Upper lobe of left lung (tissue), 6 donors: ENCODE measurements at regions not wholly inside any gene's neighbourhood (a gene's known extent, or its start where the extent isn't known, plus 50 kb on each side); places are given as distances from the start of the nearest gene placed in this dataset.
A peak's percentile ranks its signal among the peaks of the same experiment; 100 is the strongest.
"Not testable (repeated sequence)": the region's sequence is repeated elsewhere in the genome, so short reads cannot be mapped to it uniquely, and the experiment has no call there.

ENCODE experiments used
- ATAC-seq, 2 donors: fragments of 200-7000 bp; cut with Tn5 transposase; one replicate each; pipeline ENCODE4 v1.9.1; 2022; ENCODE audit warnings: mild to moderate bottlenecking in 2 of 2, moderate library complexity in 2 of 2; ENCODE audit not compliant: low FRiP score in 2 of 2
- DNase-seq, 2 donors: peaks; one replicate each; pipeline ENCODE4 v3.0.0-alpha.2; 2019 to 2020
- H3K27ac ChIP-seq, 4 donors: fragments of 200-600 bp; sonication (generic); one replicate each; pipeline ENCODE4 v1.5.1; 2016 to 2019
- H3K27me3 ChIP-seq, 4 donors: fragments of 200-600 bp; sonication (generic); one replicate each; pipeline ENCODE4 v1.5.1; 2017 to 2019
- H3K36me3 ChIP-seq, 4 donors: fragments of 200-600 bp; sonication (generic); one replicate each; pipeline ENCODE4 v1.5.1; 2016 to 2019
- H3K4me1 ChIP-seq, 4 donors: fragments of 200-600 bp; sonication (generic); one replicate each; pipeline ENCODE4 v1.5.1; 2018 to 2019
- H3K4me3 ChIP-seq, 4 donors: fragments of 200-600 bp; sonication (generic); one replicate each; pipeline ENCODE4 v1.5.1; 2017 to 2019; ENCODE audit warnings: mild to moderate bottlenecking in 2 of 4, moderate library complexity in 1 of 4
- H3K9me3 ChIP-seq, 4 donors: fragments of 200-600 bp; sonication (generic); one replicate each; pipeline ENCODE4 v1.5.1; 2018 to 2019
- EP300 ChIP-seq, 4 donors: sonication (generic); formaldehyde crosslinking; IDR thresholded peaks; one replicate each; pipeline ENCODE4 v1.5.1; 2017; ENCODE audit warnings: antibody characterized with exemption in 4 of 4, control low read depth in 2 of 4
- POLR2A ChIP-seq, 4 donors: fragments of 450-650 bp; IDR thresholded peaks; one replicate each; pipeline ENCODE4 v1.5.1; 2016 to 2017; ENCODE audit warnings: antibody characterized with exemption in 4 of 4, mild to moderate bottlenecking in 2 of 4
- POLR2AphosphoS5 ChIP-seq, 2 donors: sonication (generic); formaldehyde crosslinking; IDR thresholded peaks; one replicate each; pipeline ENCODE4 v1.5.1; 2017; ENCODE audit warnings: antibody characterized with exemption in 2 of 2
- WGBS, 2 donors: methylation state at CpG; one replicate each; pipeline ENCODE4 v1.1.5; 2017 to 2018; 5-methylcytosine and 5-hydroxymethylcytosine counted together
- TF ChIP-seq, protein P1 (sequence below), 6 experiments: fragments of 450-650 bp in 4 of 6; fragments of 200-600 bp in 2 of 6; sonication (generic) in 2 of 6; IDR thresholded peaks; one replicate each; pipeline ENCODE4 v1.5.1; 2016 to 2019; ENCODE audit warnings: antibody characterized with exemption in 6 of 6
- donor health status: DM: no; HTN: no; CAD: no; lungs with moderate emphysema.
- donor health status: DM: no; HTN: yes; CAD: no; lungs with severe emphysema.

DNA sequence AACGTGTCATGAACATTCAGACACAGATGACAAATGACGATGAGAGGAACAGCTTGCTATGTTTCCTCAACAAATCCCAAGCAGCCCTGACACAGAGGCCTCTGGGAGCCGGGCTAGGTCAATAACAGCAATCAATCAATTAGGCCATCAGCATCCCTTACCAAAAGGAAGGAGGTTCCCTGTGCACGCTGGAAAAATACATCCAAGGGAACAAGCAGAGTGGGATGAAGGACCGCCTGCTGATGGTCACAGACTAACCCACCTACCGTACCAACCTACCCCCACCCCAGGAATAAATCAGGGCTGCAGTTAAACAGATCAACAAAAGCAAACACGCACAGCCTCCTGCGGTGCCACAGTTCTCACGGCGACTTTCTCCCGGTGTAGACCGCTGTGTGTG is 265.1 kb upstream of the SFSWAP start:
- no peak overlapping the region for H3K4me3 ChIP-seq
- H3K27me3 ChIP-seq: no peaks in the 10 kb centered on the region
- ATAC-seq (no peak), DNase-seq (no peak)
- no peaks in the 10 kb centered on the region for H3K4me1 ChIP-seq
- H3K36me3 ChIP-seq: no peaks in the 10 kb centered on the region
- no peak overlapping the region for H3K27ac ChIP-seq
- 58 to 66% methylated on average over 8 to 12 of the region's 12 CpGs for WGBS, 2 donors
- H3K9me3 ChIP-seq: peaks cover 0 to 6% (median 0%) of the 10 kb centered on the region in 4 donors
- TF ChIP-seq POLR2AphosphoS5 (IDR thresholded peaks at IDR 0.05): no peak
- TF ChIP-seq, protein P1, sequence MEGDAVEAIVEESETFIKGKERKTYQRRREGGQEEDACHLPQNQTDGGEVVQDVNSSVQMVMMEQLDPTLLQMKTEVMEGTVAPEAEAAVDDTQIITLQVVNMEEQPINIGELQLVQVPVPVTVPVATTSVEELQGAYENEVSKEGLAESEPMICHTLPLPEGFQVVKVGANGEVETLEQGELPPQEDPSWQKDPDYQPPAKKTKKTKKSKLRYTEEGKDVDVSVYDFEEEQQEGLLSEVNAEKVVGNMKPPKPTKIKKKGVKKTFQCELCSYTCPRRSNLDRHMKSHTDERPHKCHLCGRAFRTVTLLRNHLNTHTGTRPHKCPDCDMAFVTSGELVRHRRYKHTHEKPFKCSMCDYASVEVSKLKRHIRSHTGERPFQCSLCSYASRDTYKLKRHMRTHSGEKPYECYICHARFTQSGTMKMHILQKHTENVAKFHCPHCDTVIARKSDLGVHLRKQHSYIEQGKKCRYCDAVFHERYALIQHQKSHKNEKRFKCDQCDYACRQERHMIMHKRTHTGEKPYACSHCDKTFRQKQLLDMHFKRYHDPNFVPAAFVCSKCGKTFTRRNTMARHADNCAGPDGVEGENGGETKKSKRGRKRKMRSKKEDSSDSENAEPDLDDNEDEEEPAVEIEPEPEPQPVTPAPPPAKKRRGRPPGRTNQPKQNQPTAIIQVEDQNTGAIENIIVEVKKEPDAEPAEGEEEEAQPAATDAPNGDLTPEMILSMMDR (IDR thresholded peaks at IDR 0.05): no peak
- no peak for TF ChIP-seq EP300 (IDR thresholded peaks at IDR 0.05)
- TF ChIP-seq POLR2A (IDR thresholded peaks at IDR 0.05): no peak

DNA sequence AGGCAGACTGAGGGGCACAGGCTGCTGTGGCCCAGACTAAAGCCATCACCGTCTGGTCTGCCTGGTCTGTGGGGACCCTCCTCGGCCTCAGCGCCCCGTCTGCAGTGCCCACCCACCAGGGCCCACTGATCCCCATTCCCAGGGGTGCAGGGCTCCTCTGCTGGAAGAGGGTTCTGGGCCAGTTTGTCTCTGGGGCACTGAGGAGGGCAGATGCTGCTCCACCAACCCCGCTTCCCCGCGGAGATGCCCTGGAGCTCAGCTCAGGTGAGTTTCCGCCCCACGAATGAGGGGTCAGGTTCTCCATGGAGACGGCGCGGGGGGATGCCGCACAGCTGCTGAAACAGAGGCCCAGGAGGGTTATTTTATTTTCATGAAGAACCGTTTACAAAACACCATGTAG is 263.3 kb upstream of the SFSWAP start:
- not testable (repeated sequence) for H3K4me3 ChIP-seq, ATAC-seq, H3K9me3 ChIP-seq, H3K4me1 ChIP-seq, H3K27me3 ChIP-seq, H3K36me3 ChIP-seq, H3K27ac ChIP-seq
- DNase-seq: peak in 1 of 2 donors; percentile 46
- WGBS, 2 donors: 88 to 95% methylated on average over 9 to 14 of the region's 14 CpGs

DNA sequence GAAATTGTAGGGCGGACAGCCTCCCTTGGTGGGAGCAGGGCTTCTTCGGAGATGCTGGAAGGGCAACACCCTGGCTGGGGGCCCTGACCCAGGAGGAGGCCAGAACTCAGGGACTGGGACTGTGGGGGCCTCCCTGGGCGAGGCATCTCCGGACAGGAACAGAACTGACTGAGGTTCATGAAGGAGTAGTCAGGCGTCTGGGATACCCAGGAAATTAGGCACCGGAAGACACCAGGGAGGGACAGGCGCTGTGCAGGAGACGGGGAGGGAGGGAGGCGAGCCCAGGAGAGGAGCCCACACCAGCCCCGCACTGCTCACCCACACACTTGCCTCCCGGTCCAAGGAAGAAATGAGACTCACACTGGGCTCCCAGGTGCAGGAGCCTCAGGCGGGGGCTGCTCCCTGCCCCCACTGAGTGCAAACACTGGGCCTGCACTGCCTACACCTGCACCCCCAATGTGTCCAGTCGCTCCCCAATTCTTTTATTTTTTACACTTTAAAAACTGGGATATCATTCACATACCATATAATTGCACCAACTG is 262.6 kb upstream of the SFSWAP start:
- H3K4me1 ChIP-seq: no peaks in the 10 kb centered on the region
- WGBS, 2 donors: 79 to 84% methylated on average over 13 of the region's 13 CpGs
- DNase-seq (peak in 1 of 2 donors; percentile 45), ATAC-seq (peak in 1 of 2 donors; percentile 44)
- H3K27ac ChIP-seq: no peak overlapping the region
- no peak for TF ChIP-seq POLR2A (IDR thresholded peaks at IDR 0.05)
- TF ChIP-seq EP300 (IDR thresholded peaks at IDR 0.05): no peak
- no peak for TF ChIP-seq POLR2AphosphoS5 (IDR thresholded peaks at IDR 0.05)
- TF ChIP-seq, protein P1 (IDR thresholded peaks at IDR 0.05): no peak
- peaks cover 0 to 6% (median 0%) of the 10 kb centered on the region in 4 donors for H3K9me3 ChIP-seq
- no peak overlapping the region for H3K4me3 ChIP-seq
- H3K36me3 ChIP-seq: no peaks in the 10 kb centered on the region
- no peaks in the 10 kb centered on the region for H3K27me3 ChIP-seq

DNA sequence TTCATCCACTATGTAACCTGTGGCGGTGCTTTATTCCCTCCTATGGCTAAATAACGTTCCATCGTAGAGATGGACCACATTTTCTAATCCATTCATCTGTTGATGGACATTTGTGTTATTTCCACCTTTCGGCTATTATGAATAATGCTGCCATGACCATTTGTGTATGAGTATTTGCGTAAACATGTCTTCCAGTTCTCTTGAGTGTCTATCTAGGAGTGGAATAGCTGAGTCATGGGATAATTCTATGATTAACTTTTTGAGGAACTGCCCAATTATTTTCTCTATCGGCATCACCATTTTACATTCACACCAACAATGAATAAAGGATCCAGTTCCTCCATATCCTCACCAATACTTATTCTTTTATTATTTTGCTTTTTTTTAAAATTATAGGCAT is 261.9 kb upstream of the SFSWAP start:
- DNase-seq (no peak), ATAC-seq (no peak)
- Histone ChIP-seq H3K27ac (no peak overlapping the region), H3K27me3 (no peaks in the 10 kb centered on the region), H3K4me3 (no peak overlapping the region), H3K9me3 (peaks cover 0 to 6% (median 0%) of the 10 kb centered on the region in 4 donors), H3K36me3 (no peaks in the 10 kb centered on the region), H3K4me1 (no peaks in the 10 kb centered on the region)
- 92 to 94% methylated on average over 6 of the region's 6 CpGs for WGBS, 2 donors
- no peak for TF ChIP-seq EP300 (IDR thresholded peaks at IDR 0.05)
- TF ChIP-seq POLR2AphosphoS5 (IDR thresholded peaks at IDR 0.05): no peak
- TF ChIP-seq POLR2A (IDR thresholded peaks at IDR 0.05): no peak
- TF ChIP-seq, protein P1 (IDR thresholded peaks at IDR 0.05): no peak

DNA sequence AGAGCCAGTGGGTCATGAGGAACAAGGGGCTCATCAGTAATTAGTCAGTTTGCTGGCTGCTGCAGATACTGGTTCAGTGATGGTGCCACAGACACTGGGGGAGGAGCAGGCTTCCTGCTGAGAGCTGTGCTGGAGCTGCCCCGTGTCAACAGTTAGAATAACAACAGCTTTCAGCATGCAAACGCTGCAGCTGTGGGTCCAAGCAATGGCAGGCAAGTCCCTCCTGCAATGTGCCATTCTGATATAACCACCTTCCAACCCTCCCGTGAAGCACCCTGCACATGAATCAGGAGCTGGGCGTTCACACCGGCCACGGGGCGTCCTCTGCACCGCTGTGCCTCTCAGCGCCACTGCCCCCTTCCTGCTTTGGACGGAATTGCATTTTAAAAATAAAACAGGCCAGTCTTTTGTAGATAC is 258.4 kb upstream of the SFSWAP start:
- Histone ChIP-seq H3K4me3 (no peak overlapping the region), H3K27me3 (no peaks in the 10 kb centered on the region), H3K4me1 (no peaks in the 10 kb centered on the region), H3K9me3 (peaks cover 0 to 6% (median 0%) of the 10 kb centered on the region in 4 donors), H3K27ac (no peak overlapping the region), H3K36me3 (no peaks in the 10 kb centered on the region)
- TF ChIP-seq, protein P1 (IDR thresholded peaks at IDR 0.05): peak in 3 of 6 experiments; percentile 17 to 27 (median 18)
- no peak for TF ChIP-seq POLR2AphosphoS5 (IDR thresholded peaks at IDR 0.05)
- 9 to 13% methylated on average over 10 of the region's 10 CpGs for WGBS, 2 donors
- no peak for ATAC-seq
- peak in 1 of 2 donors; percentile 68 for DNase-seq
